Naive thymus-derived CD4-positive, alpha-beta T cell (primary cell): ENCODE measurements at regions not wholly inside any gene's neighbourhood (a gene's known extent, or its start where the extent isn't known, plus 50 kb on each side); places are given as distances from the start of the nearest gene placed in this dataset.

Source experiments
- ATAC-seq: fragments of 150-1000 bp; cut with Tn5 transposase; 2 replicates; pipeline ENCODE4 v1.10.0; 2021; ENCODE audit warnings: mild to moderate bottlenecking, moderate library complexity
- CTCF ChIA-PET: fragments of 350-600 bp; sonication (Branson Sonifier 250); formaldehyde crosslinking; loops from one replicate; lab custom pipeline; 2021; ENCODE audit warnings: antibody characterized with exemption; lab: Charles Lee
- POLR2A ChIA-PET: fragments of 350-600 bp; sonication (Branson Sonifier 250); formaldehyde crosslinking; loops from one replicate; lab custom pipeline; 2021; ENCODE audit warnings: antibody characterized with exemption, inconsistent platforms; lab: Charles Lee
- DNase-seq, 9 donors: peaks; one replicate each; pipeline versions ENCODE4 v3.0.0 to v3.0.0-alpha.2; 2020 to 2022; ENCODE audit warnings: mixed read lengths in 1 of 9
- H3K27ac ChIP-seq: one replicate; pipeline ENCODE4 v1.7.0; 2013; ENCODE audit warnings: mild to moderate bottlenecking, low read depth, low read length, moderate library complexity
- H3K27me3 ChIP-seq, 2 donors: one replicate each; pipeline ENCODE4 v1.7.0; 2013; ENCODE audit warnings: low read length in 2 of 2, mild to moderate bottlenecking in 2 of 2, moderate library complexity in 2 of 2; ENCODE audit not compliant: control insufficient read depth in 2 of 2, insufficient read depth in 2 of 2
- H3K36me3 ChIP-seq, 3 experiments: 1 replicate in 2 of 3; 2 replicates in 1 of 3; pipeline ENCODE4 v1.7.0; 2013; ENCODE audit warnings: low read length in 3 of 3, mild to moderate bottlenecking in 3 of 3, moderate library complexity in 1 of 3; ENCODE audit not compliant: insufficient read depth in 3 of 3, control insufficient read depth in 2 of 3
- H3K4me1 ChIP-seq, 2 donors: one replicate each; pipeline ENCODE4 v1.7.0; 2013; ENCODE audit warnings: low read length in 2 of 2, mild to moderate bottlenecking in 2 of 2, moderate library complexity in 1 of 2; ENCODE audit not compliant: control insufficient read depth in 2 of 2, insufficient read depth in 2 of 2
- H3K4me3 ChIP-seq: 2 replicates; pipeline ENCODE4 v1.7.0; 2013; ENCODE audit warnings: mild to moderate bottlenecking, low read length
- H3K9me3 ChIP-seq, 3 experiments: 1 replicate in 2 of 3; 2 replicates in 1 of 3; pipeline ENCODE4 v1.7.0; 2013; ENCODE audit warnings: low read length in 3 of 3; ENCODE audit not compliant: control insufficient read depth in 2 of 3
- H3K27ac Mint-ChIP-seq, 9 donors: one replicate each; pipeline ENCODE4 v1.8.0; 2020 to 2022; ENCODE audit warnings: mixed read lengths in 9 of 9, mild to moderate bottlenecking in 8 of 9, moderate library complexity in 5 of 9, inconsistent platforms in 2 of 9
- H3K27me3 Mint-ChIP-seq, 5 donors: one replicate each; pipeline ENCODE4 v1.8.0; 2021 to 2022; ENCODE audit warnings: mixed read lengths in 5 of 5, mild to moderate bottlenecking in 1 of 5
- H3K36me3 Mint-ChIP-seq, 5 donors: one replicate each; pipeline ENCODE4 v1.8.0; 2020 to 2022; ENCODE audit warnings: mixed read lengths in 5 of 5, mild to moderate bottlenecking in 3 of 5, inconsistent platforms in 1 of 5
- H3K4me1 Mint-ChIP-seq, 7 donors: one replicate each; pipeline ENCODE4 v1.8.0; 2020 to 2022; ENCODE audit warnings: mixed read lengths in 7 of 7, mild to moderate bottlenecking in 3 of 7, inconsistent platforms in 1 of 7
- H3K4me3 Mint-ChIP-seq, 10 donors: one replicate each; pipeline ENCODE4 v1.8.0; 2020 to 2022; ENCODE audit warnings: mild to moderate bottlenecking in 10 of 10, mixed read lengths in 10 of 10, moderate library complexity in 6 of 10, inconsistent platforms in 2 of 10
- H3K9me3 Mint-ChIP-seq, 11 donors: one replicate each; pipeline ENCODE4 v1.8.0; 2020 to 2022; ENCODE audit warnings: mixed read lengths in 11 of 11, mild to moderate bottlenecking in 4 of 11, inconsistent platforms in 1 of 11, moderate library complexity in 1 of 11
- intact Hi-C, 2 donors: fragments of 100-400 bp; cut with micrococcal nuclease; formaldehyde crosslinking; loops; one replicate each; pipeline ENCODE4 v1.15.1; 2023

DNA sequence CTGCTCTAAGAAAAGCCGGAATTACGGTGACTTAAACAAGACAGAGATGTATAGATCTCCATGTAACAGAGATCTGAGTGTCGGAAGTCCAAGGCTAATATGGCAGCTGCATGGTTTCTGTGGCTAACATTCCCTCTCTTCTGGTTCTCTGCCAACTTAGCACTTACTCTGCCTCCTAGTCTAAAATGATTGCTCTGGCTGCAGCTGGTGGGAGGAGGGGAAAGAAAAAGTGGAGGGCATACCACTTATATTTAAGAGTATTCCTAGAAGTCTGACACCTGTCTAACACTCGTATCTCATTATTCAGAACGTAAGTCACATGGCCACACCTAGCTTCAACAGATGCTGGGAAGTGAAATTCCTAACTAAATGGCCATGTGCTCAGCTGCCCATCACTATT lies 551.5 kb upstream of the TLE4 start:
- ATAC-seq (no peak), DNase-seq (no peak)
- Histone ChIP-seq H3K36me3 (no peaks in the 10 kb centered on the region), H3K4me3 (no peak overlapping the region), H3K9me3 (no peaks in the 10 kb centered on the region), H3K27ac (no peak overlapping the region), H3K4me1 (no peaks in the 10 kb centered on the region), H3K27me3 (no peaks in the 10 kb centered on the region)
- H3K27me3 Mint-ChIP-seq, result no peaks in the 10 kb centered on the region
- no peak overlapping the region for H3K4me3 Mint-ChIP-seq
- H3K4me1 Mint-ChIP-seq, result no peaks in the 10 kb centered on the region
- no peaks in the 10 kb centered on the region for H3K36me3 Mint-ChIP-seq
- peaks cover 0 to 5% (median 0%) of the 10 kb centered on the region in 11 donors for H3K9me3 Mint-ChIP-seq
- ChIA-PET POLR2A (no interaction called here), CTCF (no interaction called here)
- no peak overlapping the region for H3K27ac Mint-ChIP-seq
- intact Hi-C loops, result no loop called here

DNA sequence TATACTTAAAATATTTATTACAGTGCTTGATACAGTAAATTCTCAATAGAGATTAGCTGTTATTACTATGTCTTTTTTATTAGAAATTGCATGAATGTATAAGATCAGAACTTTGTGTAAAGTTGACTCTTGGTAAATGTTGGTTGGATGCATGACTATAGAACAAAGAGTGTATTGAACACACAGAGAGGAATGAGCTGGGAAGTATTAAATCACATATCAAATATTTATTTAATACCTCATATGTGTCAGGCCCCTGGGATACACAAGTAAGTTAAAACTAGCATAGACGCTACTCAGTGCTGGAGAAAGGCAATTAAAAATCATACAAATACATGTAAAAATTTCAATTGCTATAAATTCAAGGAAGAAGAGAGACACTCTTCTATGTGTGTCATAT lies 550.7 kb upstream of the TLE4 start:
- no peak overlapping the region for H3K27ac Mint-ChIP-seq
- DNase-seq, result no peak
- Histone ChIP-seq H3K4me1 (no peaks in the 10 kb centered on the region), H3K9me3 (no peaks in the 10 kb centered on the region), H3K27ac (no peak overlapping the region), H3K36me3 (no peaks in the 10 kb centered on the region), H3K27me3 (no peaks in the 10 kb centered on the region), H3K4me3 (no peak overlapping the region)
- ATAC-seq, result no peak
- no peak overlapping the region for H3K4me3 Mint-ChIP-seq
- ChIA-PET CTCF (no interaction called here), POLR2A (no interaction called here)
- intact Hi-C loops, result no loop called here
- no peaks in the 10 kb centered on the region for H3K36me3 Mint-ChIP-seq
- H3K4me1 Mint-ChIP-seq, result no peaks in the 10 kb centered on the region
- no peaks in the 10 kb centered on the region for H3K27me3 Mint-ChIP-seq
- peaks cover 0 to 5% (median 0%) of the 10 kb centered on the region in 11 donors for H3K9me3 Mint-ChIP-seq

DNA sequence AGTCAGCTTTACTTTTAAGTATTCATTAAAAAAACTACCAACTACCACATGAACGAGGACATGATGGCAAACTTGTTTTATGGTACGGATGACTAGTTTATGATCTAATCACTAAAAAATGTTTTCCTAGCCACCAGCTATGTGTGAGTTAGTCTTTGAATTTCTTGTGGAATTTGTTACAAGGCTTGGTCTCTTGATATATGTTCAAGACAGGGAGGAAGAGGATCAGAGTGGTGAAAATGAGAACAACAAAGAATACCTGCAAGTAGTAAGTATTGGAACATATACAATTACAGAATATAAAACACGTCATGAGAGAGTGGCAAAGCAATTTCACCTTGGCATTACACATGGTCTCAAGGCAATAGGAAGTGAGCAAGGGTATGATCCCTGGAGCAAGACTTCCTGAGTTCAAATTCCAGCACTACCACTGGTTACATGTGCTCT lies 548.6 kb upstream of the TLE4 start:
- no peaks in the 10 kb centered on the region for H3K27me3 ChIP-seq
- DNase-seq, result no peak
- no peaks in the 10 kb centered on the region for H3K4me1 ChIP-seq
- H3K9me3 ChIP-seq, result no peaks in the 10 kb centered on the region
- H3K4me1 Mint-ChIP-seq, result no peaks in the 10 kb centered on the region
- no peaks in the 10 kb centered on the region for H3K36me3 Mint-ChIP-seq
- no peak overlapping the region for H3K27ac Mint-ChIP-seq
- ATAC-seq, result no peak
- no peak overlapping the region for H3K27ac ChIP-seq
- H3K9me3 Mint-ChIP-seq, result peaks cover 0 to 7% (median 0%) of the 10 kb centered on the region in 11 donors
- ChIA-PET POLR2A (no interaction called here), CTCF (no interaction called here)
- no peak overlapping the region for H3K4me3 Mint-ChIP-seq
- no peaks in the 10 kb centered on the region for H3K36me3 ChIP-seq
- intact Hi-C loops, result no loop called here
- no peaks in the 10 kb centered on the region for H3K27me3 Mint-ChIP-seq
- H3K4me3 ChIP-seq, result no peak overlapping the region

DNA sequence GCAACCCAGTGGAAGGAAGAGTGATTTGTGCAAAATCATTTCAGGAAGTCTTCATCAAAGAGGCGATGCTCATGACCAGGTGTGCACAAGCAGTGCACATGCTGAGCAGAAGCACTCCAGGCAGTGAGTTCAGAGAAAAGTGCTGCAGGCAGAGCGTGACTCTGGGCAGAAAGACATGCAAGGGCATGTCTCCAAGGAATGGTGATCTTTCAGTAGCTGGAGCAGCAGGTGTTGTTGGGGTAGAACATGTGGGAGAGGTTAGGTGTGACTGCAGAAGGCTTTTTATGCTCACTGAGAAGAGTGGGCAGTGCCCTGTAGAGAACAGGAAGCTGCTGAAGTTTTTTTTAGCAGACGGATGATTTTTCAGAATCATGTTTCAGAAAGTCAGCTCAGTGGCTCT lies 545.4 kb upstream of the TLE4 start:
- DNase-seq (no peak), ATAC-seq (no peak)
- Histone ChIP-seq H3K27ac (no peak overlapping the region), H3K4me1 (no peaks in the 10 kb centered on the region), H3K27me3 (no peaks in the 10 kb centered on the region), H3K4me3 (no peak overlapping the region), H3K9me3 (no peaks in the 10 kb centered on the region), H3K36me3 (no peaks in the 10 kb centered on the region)
- Mint-ChIP-seq H3K36me3 (no peaks in the 10 kb centered on the region), H3K27ac (no peak overlapping the region), H3K4me3 (no peak overlapping the region), H3K27me3 (no peaks in the 10 kb centered on the region), H3K4me1 (no peaks in the 10 kb centered on the region), H3K9me3 (peaks cover 0 to 7% (median 0%) of the 10 kb centered on the region in 11 donors)
- CTCF ChIA-PET, result no interaction called here
- intact Hi-C loops, result no loop called here
- POLR2A ChIA-PET, result no interaction called here

DNA sequence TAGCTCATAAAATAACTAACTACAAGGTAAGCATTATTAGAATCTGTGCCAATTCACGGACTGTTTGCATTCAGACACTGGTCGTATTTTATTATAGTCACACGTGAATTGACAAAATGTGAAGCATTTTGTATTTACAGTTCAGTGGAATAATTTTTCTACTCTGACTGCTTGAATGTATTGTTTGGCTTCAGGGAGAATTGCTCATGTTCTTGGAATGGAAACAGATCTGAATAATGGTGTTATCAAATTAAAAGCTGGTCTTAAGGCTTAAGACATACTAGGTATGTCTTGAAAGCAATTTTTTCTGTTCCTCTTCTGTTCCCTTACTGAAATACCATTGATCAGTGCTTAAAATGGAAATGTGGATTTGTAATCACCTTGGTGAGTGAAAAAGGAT lies 543.7 kb upstream of the TLE4 start:
- no peaks in the 10 kb centered on the region for H3K27me3 ChIP-seq
- no peak overlapping the region for H3K4me3 Mint-ChIP-seq
- intact Hi-C loops, result no loop called here
- H3K4me1 Mint-ChIP-seq, result no peaks in the 10 kb centered on the region
- H3K36me3 ChIP-seq, result no peaks in the 10 kb centered on the region
- ChIA-PET CTCF (no interaction called here), POLR2A (no interaction called here)
- no peaks in the 10 kb centered on the region for H3K27me3 Mint-ChIP-seq
- ATAC-seq (no peak), DNase-seq (no peak)
- no peaks in the 10 kb centered on the region for H3K9me3 ChIP-seq
- H3K4me1 ChIP-seq, result no peaks in the 10 kb centered on the region
- no peak overlapping the region for H3K27ac Mint-ChIP-seq
- H3K4me3 ChIP-seq, result no peak overlapping the region
- H3K36me3 Mint-ChIP-seq, result no peaks in the 10 kb centered on the region
- no peak overlapping the region for H3K27ac ChIP-seq
- H3K9me3 Mint-ChIP-seq, result peaks cover 0 to 7% (median 0%) of the 10 kb centered on the region in 11 donors

GRCh38 chr9:79034583-79034982 lies 537.2 kb upstream of the TLE4 start:
- CTCF ChIA-PET, result no interaction called here

GRCh38 chr9:79037338-79037737 lies 534.4 kb upstream of the TLE4 start:
- ATAC-seq (no peak), DNase-seq (no peak)
- no peaks in the 10 kb centered on the region for H3K9me3 ChIP-seq
- no peaks in the 10 kb centered on the region for H3K27me3 ChIP-seq
- H3K4me1 Mint-ChIP-seq, result no peaks in the 10 kb centered on the region
- no peak overlapping the region for H3K4me3 ChIP-seq
- H3K27ac ChIP-seq, result no peak overlapping the region
- no peak overlapping the region for H3K27ac Mint-ChIP-seq
- H3K9me3 Mint-ChIP-seq, result peaks cover 0 to 8% (median 0%) of the 10 kb centered on the region in 11 donors
- ChIA-PET POLR2A (no interaction called here), CTCF (no interaction called here)
- H3K36me3 ChIP-seq, result no peaks in the 10 kb centered on the region
- no peaks in the 10 kb centered on the region for H3K4me1 ChIP-seq
- H3K36me3 Mint-ChIP-seq, result no peaks in the 10 kb centered on the region
- no peak overlapping the region for H3K4me3 Mint-ChIP-seq
- intact Hi-C loops, result no loop called here
- H3K27me3 Mint-ChIP-seq, result no peaks in the 10 kb centered on the region

More at GRCh38 chr9:79034583-79034982, 537.2 kb upstream of the TLE4 start:
- H3K4me1 Mint-ChIP-seq, result no peaks in the 10 kb centered on the region
- no peaks in the 10 kb centered on the region for H3K9me3 ChIP-seq
- H3K27me3 Mint-ChIP-seq, result no peaks in the 10 kb centered on the region
- POLR2A ChIA-PET, result no interaction called here
- H3K9me3 Mint-ChIP-seq, result peaks cover 0 to 8% (median 2%) of the 10 kb centered on the region in 11 donors
- no peaks in the 10 kb centered on the region for H3K4me1 ChIP-seq
- ATAC-seq (no peak), DNase-seq (no peak)
- no peak overlapping the region for H3K4me3 Mint-ChIP-seq
- no peaks in the 10 kb centered on the region for H3K27me3 ChIP-seq
- H3K36me3 Mint-ChIP-seq, result no peaks in the 10 kb centered on the region
- H3K27ac ChIP-seq, result no peak overlapping the region
- no peak overlapping the region for H3K4me3 ChIP-seq
- H3K36me3 ChIP-seq, result no peaks in the 10 kb centered on the region
- intact Hi-C loops, result no loop called here
- H3K27ac Mint-ChIP-seq, result no peak overlapping the region
